T47D (cell line): ENCODE measurements at regions not wholly inside any gene's neighbourhood (a gene's known extent, or its start where the extent isn't known, plus 50 kb on each side); places are given as distances from the start of the nearest gene placed in this dataset.

Source experiments
- DNase-seq, 2 experiments: peaks; one replicate each; pipeline versions ENCODE4 v3.0.0 to v3.0.0-alpha.2; 2011 to 2012; ENCODE audit warnings: low read depth in 1 of 2, low spot score in 1 of 2
- JUND ChIP-seq: IDR thresholded peaks from 2 replicates; pipeline ENCODE4 v1.6.1; 2012; ENCODE audit warnings: low read depth
- in situ Hi-C: cut with HindIII; loops from 2 replicates; pipeline ENCODE4 v1.10.0; 2016; ENCODE audit warnings: low sequenced_read_pairs, low pct_unique_long_range_greater_than_20kb

DNA sequence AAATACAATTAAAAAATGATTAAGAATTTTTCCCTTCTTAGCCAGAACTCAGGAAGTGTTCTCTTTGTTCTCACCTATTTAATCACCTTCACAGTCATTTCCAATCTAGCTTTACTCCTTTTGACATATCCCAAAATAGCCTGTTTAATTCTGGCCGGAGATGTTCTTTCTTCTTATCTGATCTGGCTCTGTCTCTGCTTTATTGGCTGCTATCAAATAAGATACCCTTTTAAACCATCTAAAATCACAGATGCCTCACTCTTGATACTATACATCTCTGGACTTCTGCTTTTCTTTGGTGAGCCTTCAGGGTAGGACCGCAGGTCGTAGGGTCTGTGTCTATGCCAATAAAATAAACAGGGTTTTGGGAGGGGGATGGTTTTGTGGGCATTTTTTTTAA is 319.2 kb upstream of the SEMA6D start:
- no peak for TF ChIP-seq JUND

DNA sequence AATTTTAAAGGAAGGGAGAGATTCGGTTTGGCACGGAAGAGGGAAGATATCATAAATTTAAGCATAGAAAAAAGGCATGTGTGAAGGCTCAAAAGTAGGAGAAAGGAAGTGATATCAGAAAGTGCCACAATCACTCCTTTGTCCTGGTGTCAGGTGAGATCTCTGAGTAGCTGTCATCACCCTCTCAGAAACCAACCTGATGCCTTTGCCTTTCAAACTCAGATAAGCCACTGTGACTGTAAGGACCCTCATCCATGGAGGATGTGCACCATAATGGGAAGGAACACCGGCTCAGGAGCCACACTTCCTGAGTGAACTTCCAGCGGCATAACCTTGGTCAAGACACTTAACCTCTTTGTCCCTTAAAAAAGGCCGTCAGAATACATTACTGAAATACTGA is 318.7 kb upstream of the SEMA6D start:
- in situ Hi-C loops: no loop called here

More for the DNA sequence above, 319.2 kb upstream of the SEMA6D start:
- in situ Hi-C loops: no loop called here
- no peak for DNase-seq

DNA sequence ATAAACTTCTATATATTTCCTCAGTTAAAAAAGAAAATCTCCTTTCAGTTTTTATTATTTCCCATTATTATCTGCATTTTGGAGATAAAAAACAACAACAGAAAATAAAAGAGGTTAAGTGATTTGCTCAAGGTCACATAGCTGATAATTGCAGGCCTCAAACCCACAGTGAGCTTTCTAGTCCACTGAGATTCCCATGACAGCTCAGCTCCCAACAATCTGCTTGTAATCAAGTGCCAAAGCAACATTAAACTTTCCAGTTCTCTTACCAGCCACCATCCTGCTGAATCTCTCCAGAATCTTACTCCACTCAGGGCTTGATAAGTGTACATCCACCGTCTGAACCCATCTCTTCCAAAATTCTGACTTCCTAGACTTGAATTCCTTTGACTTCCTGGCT is 318.2 kb upstream of the SEMA6D start:
- no peak for TF ChIP-seq JUND
- DNase-seq: no peak
- in situ Hi-C loops: no loop called here

More for the DNA sequence above, 318.7 kb upstream of the SEMA6D start:
- no peak for DNase-seq
- no peak for TF ChIP-seq JUND

DNA sequence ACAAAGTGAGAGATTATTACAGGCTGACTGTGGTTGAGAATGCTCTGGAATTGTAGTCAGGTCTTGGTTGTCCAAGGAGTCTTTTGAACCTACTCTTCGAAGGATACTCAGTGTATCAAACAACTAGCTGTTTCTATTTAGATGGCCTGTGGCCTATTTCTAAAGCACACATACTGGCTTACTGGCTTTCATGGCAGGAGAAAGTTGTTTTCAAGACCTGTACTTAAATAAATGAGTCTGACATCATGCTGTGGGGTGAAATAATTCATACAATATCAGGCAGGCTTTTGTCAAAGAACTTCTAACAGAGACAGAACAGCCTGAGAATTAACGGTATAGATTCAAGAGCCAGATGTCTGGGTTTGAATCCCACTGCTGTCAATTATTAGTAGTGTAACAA is 316.7 kb upstream of the SEMA6D start:
- in situ Hi-C loops: no loop called here
- no peak for DNase-seq
- TF ChIP-seq JUND: no peak

DNA sequence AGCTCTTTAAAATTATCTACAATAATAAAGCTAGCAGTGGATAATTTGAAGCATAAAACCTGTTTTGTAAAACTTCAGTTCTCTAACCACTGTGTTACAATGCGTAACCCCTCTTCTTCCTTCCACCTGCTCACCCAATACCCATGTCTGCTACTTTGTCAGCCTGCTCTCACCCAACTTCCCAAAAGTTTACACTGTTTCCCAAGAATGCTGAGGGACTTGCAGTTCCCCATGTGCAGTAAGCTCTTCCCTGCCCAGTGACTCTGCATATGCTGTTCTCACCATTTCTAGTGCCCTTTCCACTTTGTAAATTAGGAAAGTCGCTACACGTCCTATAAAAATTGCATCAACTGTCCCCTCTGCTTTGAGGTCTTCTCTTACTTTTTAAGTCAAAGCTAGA is 315.9 kb upstream of the SEMA6D start:
- in situ Hi-C loops: no loop called here
- DNase-seq: no peak
- no peak for TF ChIP-seq JUND

DNA sequence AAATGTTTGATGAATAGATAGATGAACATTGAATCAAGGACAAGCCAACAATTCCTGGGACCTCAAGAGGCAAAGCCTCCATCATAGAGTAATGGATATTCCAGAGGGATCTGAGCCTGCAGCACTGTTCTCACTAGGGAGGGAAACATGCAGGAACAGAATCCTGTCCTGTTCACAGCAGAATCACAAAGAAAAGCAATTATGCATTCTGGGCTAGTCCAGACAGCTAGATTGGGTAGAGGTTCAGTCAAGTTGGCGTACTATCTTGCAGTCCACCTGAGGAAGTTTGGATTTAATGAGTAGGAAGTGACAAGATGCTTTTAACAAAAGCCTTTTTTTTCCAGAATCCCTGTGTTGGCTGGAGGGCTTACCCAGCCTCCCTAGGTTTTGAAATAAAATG is 314.5 kb upstream of the SEMA6D start:
- in situ Hi-C loops: no loop called here
- no peak for TF ChIP-seq JUND

DNA sequence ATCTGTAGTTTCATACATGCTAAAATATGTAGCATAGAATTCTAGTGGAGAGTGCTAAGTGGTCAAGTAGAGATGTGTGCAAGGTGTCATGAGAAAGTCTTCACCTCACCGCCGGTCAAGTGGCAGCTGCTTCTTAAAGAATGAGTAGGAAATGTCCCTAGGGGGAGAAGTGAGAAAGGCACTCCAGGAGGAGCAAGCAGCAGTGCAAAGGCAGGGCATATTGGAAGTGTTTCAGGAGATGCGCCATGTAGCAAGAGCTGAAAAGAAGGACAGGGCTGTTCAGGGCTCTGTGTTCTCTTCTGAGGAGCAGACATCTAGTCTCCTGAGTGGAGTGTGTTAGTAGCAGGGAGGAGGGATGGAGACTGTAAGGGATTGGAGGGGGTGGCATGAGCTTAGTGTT is 312.4 kb upstream of the SEMA6D start:
- TF ChIP-seq JUND: no peak
- in situ Hi-C loops: no loop called here
- DNase-seq: peak in 1 of 2 experiments; percentile 59

More for the DNA sequence above, 314.5 kb upstream of the SEMA6D start:
- no peak for DNase-seq

DNA sequence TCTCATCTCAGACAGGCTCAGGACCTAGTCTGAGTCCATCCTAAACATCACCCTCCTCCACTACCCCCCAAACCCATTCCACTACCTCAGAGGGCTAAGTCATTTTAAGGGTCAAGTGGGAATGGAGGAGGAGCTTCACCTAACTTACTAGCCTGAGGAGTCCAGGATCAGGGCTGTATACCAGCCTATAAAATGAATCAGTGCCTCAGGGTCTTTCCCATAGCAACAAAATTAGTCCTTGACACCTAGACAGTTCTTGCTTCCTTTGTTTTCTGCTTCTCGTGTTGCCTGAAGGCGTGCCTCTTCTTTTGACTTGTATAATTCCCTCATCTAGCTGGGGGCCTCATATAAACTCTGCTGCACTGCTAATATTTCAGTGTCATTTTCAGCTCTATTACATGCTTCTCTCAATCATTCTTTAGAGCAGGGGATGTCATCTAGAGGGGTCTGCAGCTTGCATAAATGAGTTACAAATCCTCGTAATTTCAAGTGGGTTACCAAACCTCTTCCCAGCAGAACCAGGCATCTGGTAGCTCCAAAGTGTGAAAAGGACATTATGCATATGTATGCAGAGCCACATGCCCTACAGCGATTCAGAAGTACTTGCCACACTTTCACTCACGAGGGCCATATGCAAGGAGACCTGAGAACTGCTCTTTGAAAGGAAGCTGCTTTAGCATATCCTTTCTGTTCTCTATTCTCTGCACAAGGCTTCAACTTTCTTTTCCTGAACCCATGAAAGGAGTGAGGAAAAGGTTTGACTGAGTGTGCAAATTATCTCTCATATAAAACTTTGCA is 311.7 kb upstream of the SEMA6D start:
- TF ChIP-seq JUND: no peak
- in situ Hi-C loops: no loop called here
- DNase-seq: no peak

DNA sequence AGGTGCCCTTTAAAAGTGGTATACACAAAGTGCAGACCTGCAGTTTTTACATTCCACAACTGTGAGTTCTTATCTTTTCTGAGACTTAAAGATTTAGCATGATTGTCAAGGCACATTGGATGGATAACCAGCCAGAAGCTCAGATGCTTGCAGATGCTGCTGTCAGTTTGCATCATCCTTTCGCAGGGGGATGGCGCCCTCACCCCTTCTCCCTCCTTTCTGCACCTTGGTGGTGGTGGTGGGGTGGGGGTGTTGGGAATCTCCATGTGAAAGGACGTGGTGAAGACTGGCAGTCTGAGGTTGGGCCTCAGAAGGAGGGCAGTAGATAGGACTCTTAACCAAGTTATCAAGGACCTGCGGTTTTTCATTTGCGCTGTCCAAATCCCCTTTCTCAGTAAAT is 309.6 kb upstream of the SEMA6D start:
- in situ Hi-C loops: no loop called here
- no peak for DNase-seq
- TF ChIP-seq JUND: no peak

DNA sequence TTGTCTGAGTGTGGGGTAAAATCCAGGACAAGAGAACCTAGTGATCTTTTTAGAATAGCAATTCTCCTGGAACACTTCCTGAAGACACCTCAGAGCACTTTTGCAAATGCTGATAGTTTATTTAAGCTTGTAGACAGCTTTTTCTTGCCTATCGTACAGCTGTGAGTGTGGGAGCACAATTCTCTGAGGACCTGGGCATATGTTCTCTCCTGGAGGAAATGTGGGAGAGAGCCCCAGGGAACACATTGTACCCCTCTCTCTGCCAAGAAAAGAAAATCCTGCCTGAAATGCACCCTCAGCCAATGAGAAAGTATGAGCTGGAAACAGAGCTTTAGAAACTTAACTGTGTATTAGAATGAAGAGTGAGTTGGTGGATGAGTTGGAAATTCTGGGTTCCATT is 308.3 kb upstream of the SEMA6D start:
- in situ Hi-C loops: no loop called here
- DNase-seq: no peak
- no peak for TF ChIP-seq JUND

DNA sequence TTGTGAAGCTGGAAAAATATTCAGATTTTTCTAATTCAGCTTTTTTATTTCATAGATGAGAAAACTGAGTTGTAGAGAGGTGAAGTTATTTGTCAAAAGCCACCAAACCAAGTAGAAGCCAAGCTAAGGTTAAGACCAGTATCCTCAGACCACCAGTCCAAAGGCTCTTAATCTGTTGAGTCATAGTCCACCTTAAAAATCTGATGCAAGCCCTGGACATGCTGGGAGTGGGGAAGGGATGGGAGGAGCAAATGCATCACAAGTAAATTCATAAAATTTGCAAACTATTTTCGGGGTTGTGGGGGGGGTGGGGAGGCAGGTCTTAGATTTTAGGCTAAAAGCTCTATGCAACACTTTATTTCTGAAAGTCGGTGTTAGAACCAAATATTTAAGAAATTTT is 307.7 kb upstream of the SEMA6D start:
- no peak for TF ChIP-seq JUND
- DNase-seq: no peak
- in situ Hi-C loops: no loop called here

DNA sequence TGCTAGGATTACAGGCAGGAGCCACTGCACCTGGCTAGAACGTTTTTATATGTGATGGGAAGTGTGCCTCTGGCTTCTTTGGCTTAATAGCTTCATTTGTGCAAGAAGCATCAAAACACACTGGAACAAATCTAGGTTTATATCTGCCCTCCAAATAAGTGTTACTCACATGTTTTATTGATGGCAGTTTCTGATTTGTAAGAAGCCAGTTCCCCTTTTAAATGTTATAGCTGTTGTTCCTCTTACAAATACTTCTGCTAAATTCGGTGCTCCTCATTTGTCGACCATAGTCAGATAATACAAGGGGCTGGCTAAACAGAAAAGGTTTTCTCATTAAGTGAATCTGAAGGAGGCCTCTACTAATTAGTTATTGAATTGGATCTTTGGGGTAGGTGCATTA is 307.1 kb upstream of the SEMA6D start:
- TF ChIP-seq JUND: no peak
- no peak for DNase-seq
- in situ Hi-C loops: no loop called here

DNA sequence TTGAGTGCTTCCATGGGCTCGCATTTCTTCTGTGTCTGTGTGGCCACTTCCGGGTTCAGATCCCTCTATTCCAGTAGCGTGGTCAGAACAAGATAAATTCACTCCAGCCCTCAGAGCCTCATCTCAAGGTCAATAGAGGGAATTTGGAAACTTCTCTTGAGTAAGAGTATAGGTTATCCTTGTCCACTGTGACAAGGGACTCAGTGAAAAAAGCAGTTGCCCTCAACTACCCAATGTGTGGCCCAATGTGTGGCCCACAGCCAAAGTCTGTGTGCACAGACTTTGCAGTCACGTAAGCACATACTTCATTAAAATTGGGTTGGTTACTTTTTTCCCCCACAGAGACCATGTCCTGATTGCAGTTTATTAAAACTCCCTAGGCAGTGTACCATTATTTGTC is 305.6 kb upstream of the SEMA6D start:
- TF ChIP-seq JUND: no peak
- in situ Hi-C loops: no loop called here
- DNase-seq: no peak

DNA sequence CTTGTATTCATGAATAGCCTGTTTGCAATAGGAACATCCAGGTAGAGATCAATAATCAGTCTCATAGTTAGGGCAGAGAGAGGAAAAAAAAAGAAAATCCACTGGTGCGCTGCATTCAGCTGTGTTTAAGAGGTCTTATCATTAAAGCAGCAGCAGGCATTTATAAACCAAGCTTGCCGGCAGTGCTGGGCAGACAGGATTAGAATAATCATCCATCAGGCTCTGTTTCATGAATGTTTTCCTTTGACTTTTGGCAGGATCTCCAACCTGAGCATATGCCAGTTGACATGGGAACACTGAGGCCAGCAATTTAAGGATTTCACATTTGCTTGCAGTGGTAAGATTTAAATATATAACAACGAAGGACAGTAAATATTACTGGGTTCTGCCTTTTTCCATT is 305.2 kb upstream of the SEMA6D start:
- in situ Hi-C loops: no loop called here
- TF ChIP-seq JUND: no peak
- DNase-seq: no peak
